ENCODE measurements at regions not wholly inside any gene's neighbourhood (a gene's known extent, or its start where the extent isn't known, plus 50 kb on each side); places are given as distances from the start of the nearest gene placed in this dataset.
A peak's percentile ranks its signal among the peaks of the same experiment; 100 is the strongest.

- no peak for TF ChIP-seq GATA2 (IDR thresholded peaks at IDR 0.05; ENCODE audit: low read depth, low read length)
- TF ChIP-seq GATA3 (IDR thresholded peaks at IDR 0.05; ENCODE audit: low read depth, low read length): no peak
Measured at GRCh38 chr15:39058351-39059131, 493.9 kb upstream of the RASGRP1 start.

GRCh38 chr15:39059917-39060316, 495.3 kb upstream of the RASGRP1 start:
- TF ChIP-seq GATA2 (IDR thresholded peaks at IDR 0.05; ENCODE audit: low read depth, low read length) (no peak), GATA3 (IDR thresholded peaks at IDR 0.05; ENCODE audit: low read depth, low read length) (no peak)

GRCh38 chr15:39061952-39062464, 497.4 kb upstream of the RASGRP1 start:
- TF ChIP-seq GATA2 (IDR thresholded peaks at IDR 0.05; ENCODE audit: low read depth, low read length) (no peak), GATA3 (IDR thresholded peaks at IDR 0.05; ENCODE audit: low read depth, low read length) (no peak)

- no peak for TF ChIP-seq GATA3 (IDR thresholded peaks at IDR 0.05; ENCODE audit: low read depth, low read length)
- no peak for TF ChIP-seq GATA2 (IDR thresholded peaks at IDR 0.05; ENCODE audit: low read depth, low read length)
Measured at GRCh38 chr15:39066677-39067076, 502.1 kb upstream of the RASGRP1 start.

- TF ChIP-seq GATA2 (IDR thresholded peaks at IDR 0.05; ENCODE audit: low read depth, low read length) (no peak), GATA3 (IDR thresholded peaks at IDR 0.05; ENCODE audit: low read depth, low read length) (no peak)
Measured at GRCh38 chr15:39074341-39074985, 506.4 kb upstream of the THBS1 start.

GRCh38 chr15:39075311-39075710, 505.6 kb upstream of the THBS1 start:
- TF ChIP-seq GATA2 (IDR thresholded peaks at IDR 0.05; ENCODE audit: low read depth, low read length) (no peak), GATA3 (IDR thresholded peaks at IDR 0.05; ENCODE audit: low read depth, low read length) (no peak)

- TF ChIP-seq GATA2 (IDR thresholded peaks at IDR 0.05; ENCODE audit: low read depth, low read length) (no peak), GATA3 (IDR thresholded peaks at IDR 0.05; ENCODE audit: low read depth, low read length) (no peak)
Measured at GRCh38 chr15:39075756-39076341, 505.0 kb upstream of the THBS1 start.

- TF ChIP-seq GATA3 (IDR thresholded peaks at IDR 0.05; ENCODE audit: low read depth, low read length) (no peak), GATA2 (IDR thresholded peaks at IDR 0.05; ENCODE audit: low read depth, low read length) (no peak)
Measured at GRCh38 chr15:39078026-39078425, 502.9 kb upstream of the THBS1 start.

- no peak for TF ChIP-seq GATA2 (IDR thresholded peaks at IDR 0.05; ENCODE audit: low read depth, low read length)
- no peak for TF ChIP-seq GATA3 (IDR thresholded peaks at IDR 0.05; ENCODE audit: low read depth, low read length)
Measured at GRCh38 chr15:39079296-39079847, 501.5 kb upstream of the THBS1 start.

GRCh38 chr15:39083213-39083612, 497.7 kb upstream of the THBS1 start:
- TF ChIP-seq GATA2 (IDR thresholded peaks at IDR 0.05; ENCODE audit: low read depth, low read length): no peak
- no peak for TF ChIP-seq GATA3 (IDR thresholded peaks at IDR 0.05; ENCODE audit: low read depth, low read length)

GRCh38 chr15:39084674-39085530, 496.0 kb upstream of the THBS1 start:
- TF ChIP-seq GATA2 (IDR thresholded peaks at IDR 0.05; ENCODE audit: low read depth, low read length) (no peak; the same call in none of the 2 replicates), GATA3 (IDR thresholded peaks at IDR 0.05; ENCODE audit: low read depth, low read length) (peak; percentile 58)

- TF ChIP-seq GATA3 (IDR thresholded peaks at IDR 0.05; ENCODE audit: low read depth, low read length) (no peak), GATA2 (IDR thresholded peaks at IDR 0.05; ENCODE audit: low read depth, low read length) (no peak)
Measured at GRCh38 chr15:39086641-39087040, 494.2 kb upstream of the THBS1 start.

- TF ChIP-seq GATA3 (IDR thresholded peaks at IDR 0.05; ENCODE audit: low read depth, low read length): no peak
- no peak for TF ChIP-seq GATA2 (IDR thresholded peaks at IDR 0.05; ENCODE audit: low read depth, low read length)
Measured at GRCh38 chr15:39088156-39088555, 492.7 kb upstream of the THBS1 start.

Measured in SH-SY5Y (cell line).